Tibial artery (tissue), 4 donors: ENCODE measurements at regions not wholly inside any gene's neighbourhood (a gene's known extent, or its start where the extent isn't known, plus 50 kb on each side); places are given as distances from the start of the nearest gene placed in this dataset.

Experiments used
- DNase-seq, 2 donors: peaks; one replicate each; pipeline ENCODE4 v3.0.0-alpha.2; 2019
- H3K27ac ChIP-seq, 2 donors: fragments of 200-600 bp; sonication (generic) in 1 of 2; 1 replicate in 1 of 2; 2 replicates in 1 of 2; pipeline ENCODE4 v1.5.1; 2018 to 2019; ENCODE audit warnings: mild to moderate bottlenecking in 1 of 2
- H3K27me3 ChIP-seq, 2 donors: fragments of 200-600 bp; sonication (generic) in 1 of 2; one replicate each; pipeline versions ENCODE4 v1.5.1 to v1.6.0; 2016 to 2019
- H3K36me3 ChIP-seq, 3 donors: fragments of 200-600 bp; sonication (generic) in 2 of 3; one replicate each; pipeline ENCODE4 v1.5.1; 2016 to 2019; ENCODE audit warnings: mild to moderate bottlenecking in 2 of 3
- H3K4me1 ChIP-seq, 4 donors: fragments of 200-600 bp; sonication (generic) in 2 of 4; 1 replicate in 3 of 4; 2 replicates in 1 of 4; pipeline ENCODE4 v1.5.1; 2016 to 2019
- H3K4me3 ChIP-seq, 2 donors: fragments of 200-600 bp; sonication (generic) in 1 of 2; 1 replicate in 1 of 2; 2 replicates in 1 of 2; pipeline ENCODE4 v1.5.1; 2018 to 2019; ENCODE audit warnings: mild to moderate bottlenecking in 2 of 2
- H3K9me3 ChIP-seq, 3 donors: fragments of 200-600 bp; sonication (generic) in 1 of 3; one replicate each; pipeline ENCODE4 v1.5.1; 2016 to 2019
- intact Hi-C: fragments of 100-400 bp; cut with DNase I; formaldehyde crosslinking; loops from one replicate; pipeline ENCODE4 v1.15.0; 2023; ENCODE audit warnings: low total_unique reads
- TF ChIP-seq, protein P1 (sequence below), 2 experiments: fragments of 200-600 bp in 1 of 2; fragments of 450-650 bp in 1 of 2; IDR thresholded peaks; one replicate each; pipeline ENCODE4 v1.5.1; 2017 to 2019; ENCODE audit warnings: antibody characterized with exemption in 2 of 2, mild to moderate bottlenecking in 1 of 2, moderate library complexity in 1 of 2

DNA sequence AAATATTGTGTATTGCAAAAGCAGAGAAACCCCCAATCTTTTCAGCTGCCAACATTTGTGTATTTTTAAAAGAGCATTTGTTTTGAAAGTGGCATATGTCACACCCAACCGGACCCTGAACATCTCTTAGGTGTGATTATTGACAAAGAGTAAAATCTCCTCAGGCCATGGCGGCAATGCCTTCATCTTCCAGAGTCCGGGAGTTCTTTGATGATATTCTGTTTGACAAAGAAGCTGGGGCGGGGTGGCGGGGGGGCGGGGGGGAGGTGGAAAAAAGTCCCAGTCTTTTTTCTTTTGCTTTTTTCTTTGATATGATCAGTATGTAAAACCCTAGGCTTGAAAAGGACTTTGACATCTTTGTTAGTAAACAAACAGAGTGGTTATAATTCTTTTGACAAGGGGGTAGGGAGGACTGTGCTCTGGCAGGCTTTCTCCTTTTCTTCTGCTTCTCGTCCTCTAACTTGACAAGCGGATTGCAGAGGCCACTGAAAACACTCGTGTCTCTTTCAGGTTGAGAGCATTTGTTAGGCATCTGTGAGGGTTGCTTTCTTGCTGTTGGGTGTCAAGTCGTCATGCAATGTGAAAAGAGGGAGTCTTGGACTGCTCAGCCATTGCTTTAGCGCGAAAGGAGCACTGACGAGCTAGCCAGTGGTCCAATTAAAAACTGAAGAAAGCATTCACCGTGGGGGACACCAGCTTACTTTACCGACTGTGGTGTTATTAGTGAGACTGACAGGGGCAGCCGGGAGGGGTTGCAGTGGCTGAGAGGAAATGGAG lies 243.2 kb downstream of the NSUN3 start:
- Histone ChIP-seq H3K36me3 (no peaks in the 10 kb centered on the region), H3K4me1 (peaks cover 0 to 27% (median 23%) of the 10 kb centered on the region in 4 donors), H3K4me3 (no peak overlapping the region), H3K27me3 (no peaks in the 10 kb centered on the region), H3K27ac (no peak overlapping the region), H3K9me3 (no peaks in the 10 kb centered on the region)
- TF ChIP-seq, protein P1, sequence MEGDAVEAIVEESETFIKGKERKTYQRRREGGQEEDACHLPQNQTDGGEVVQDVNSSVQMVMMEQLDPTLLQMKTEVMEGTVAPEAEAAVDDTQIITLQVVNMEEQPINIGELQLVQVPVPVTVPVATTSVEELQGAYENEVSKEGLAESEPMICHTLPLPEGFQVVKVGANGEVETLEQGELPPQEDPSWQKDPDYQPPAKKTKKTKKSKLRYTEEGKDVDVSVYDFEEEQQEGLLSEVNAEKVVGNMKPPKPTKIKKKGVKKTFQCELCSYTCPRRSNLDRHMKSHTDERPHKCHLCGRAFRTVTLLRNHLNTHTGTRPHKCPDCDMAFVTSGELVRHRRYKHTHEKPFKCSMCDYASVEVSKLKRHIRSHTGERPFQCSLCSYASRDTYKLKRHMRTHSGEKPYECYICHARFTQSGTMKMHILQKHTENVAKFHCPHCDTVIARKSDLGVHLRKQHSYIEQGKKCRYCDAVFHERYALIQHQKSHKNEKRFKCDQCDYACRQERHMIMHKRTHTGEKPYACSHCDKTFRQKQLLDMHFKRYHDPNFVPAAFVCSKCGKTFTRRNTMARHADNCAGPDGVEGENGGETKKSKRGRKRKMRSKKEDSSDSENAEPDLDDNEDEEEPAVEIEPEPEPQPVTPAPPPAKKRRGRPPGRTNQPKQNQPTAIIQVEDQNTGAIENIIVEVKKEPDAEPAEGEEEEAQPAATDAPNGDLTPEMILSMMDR (IDR thresholded peaks at IDR 0.05): no peak
- no peak for DNase-seq
- intact Hi-C loops: no loop called here

DNA sequence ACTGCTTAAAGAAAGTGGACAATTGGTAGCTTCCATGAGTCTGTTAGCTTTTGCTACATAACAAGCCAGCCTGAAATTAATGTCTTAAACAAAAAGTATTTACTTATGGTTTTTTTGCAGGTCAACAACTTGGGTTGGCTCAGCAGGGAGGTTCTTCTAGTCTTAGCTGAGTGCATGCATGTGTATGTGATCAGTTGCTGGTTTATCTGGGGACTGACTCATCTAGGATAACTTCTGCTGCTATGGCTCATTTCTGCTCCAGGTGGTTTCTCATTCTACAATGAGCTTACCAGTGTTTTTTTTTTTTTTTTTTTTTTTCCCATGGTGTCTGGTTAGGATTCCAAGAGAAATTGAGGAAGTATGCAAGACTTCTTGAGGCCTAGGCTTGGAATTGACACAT lies 244.7 kb downstream of the NSUN3 start:
- intact Hi-C loops: no loop called here
- no peak overlapping the region for H3K27ac ChIP-seq
- H3K4me3 ChIP-seq: no peak overlapping the region
- no peak for DNase-seq
- H3K36me3 ChIP-seq: no peaks in the 10 kb centered on the region
- H3K9me3 ChIP-seq: no peaks in the 10 kb centered on the region
- peaks cover 0 to 27% (median 23%) of the 10 kb centered on the region in 4 donors for H3K4me1 ChIP-seq
- no peaks in the 10 kb centered on the region for H3K27me3 ChIP-seq
- TF ChIP-seq, protein P1 (IDR thresholded peaks at IDR 0.05): no peak

GRCh38 chr3:94308767-94309166 lies 245.9 kb downstream of the NSUN3 start:
- H3K27me3 ChIP-seq: no peaks in the 10 kb centered on the region
- H3K27ac ChIP-seq: no peak overlapping the region
- H3K4me3 ChIP-seq: no peak overlapping the region
- TF ChIP-seq, protein P1 (IDR thresholded peaks at IDR 0.05): no peak
- no peaks in the 10 kb centered on the region for H3K36me3 ChIP-seq
- DNase-seq: no peak
- peaks cover 0 to 19% (median 18%) of the 10 kb centered on the region in 4 donors for H3K4me1 ChIP-seq
- H3K9me3 ChIP-seq: no peaks in the 10 kb centered on the region
- intact Hi-C loops: no loop called here

GRCh38 chr3:94310341-94311135 lies 247.7 kb downstream of the NSUN3 start:
- Histone ChIP-seq H3K4me3 (no peak overlapping the region), H3K27me3 (no peaks in the 10 kb centered on the region), H3K4me1 (peaks cover 0 to 1% (median under 1%) of the 10 kb centered on the region in 4 donors), H3K36me3 (no peaks in the 10 kb centered on the region), H3K27ac (no peak overlapping the region), H3K9me3 (no peaks in the 10 kb centered on the region)
- TF ChIP-seq, protein P1 (IDR thresholded peaks at IDR 0.05): no peak
- intact Hi-C loops: no loop called here
- no peak for DNase-seq

DNA sequence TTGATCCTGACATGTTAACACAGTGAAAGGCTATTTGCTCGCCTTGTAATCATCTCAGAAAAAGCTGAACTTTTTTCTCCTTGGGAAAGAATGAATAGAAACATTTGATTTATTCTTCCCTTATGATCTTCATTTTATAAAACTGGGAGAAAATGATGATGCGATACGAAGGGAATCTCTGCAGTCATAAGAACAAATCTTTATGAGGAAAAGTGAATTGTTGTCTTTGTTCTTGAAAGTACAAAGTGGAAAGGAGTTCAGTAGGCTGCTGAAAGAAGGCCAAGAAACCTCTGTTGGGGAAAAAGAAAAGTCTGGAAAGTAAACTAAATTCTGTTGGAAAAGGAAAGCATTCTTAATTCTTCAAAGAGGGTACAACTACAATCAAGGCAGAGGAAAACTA lies 248.8 kb downstream of the NSUN3 start:
- DNase-seq: no peak
- TF ChIP-seq, protein P1 (IDR thresholded peaks at IDR 0.05): no peak
- H3K27ac ChIP-seq: no peak overlapping the region
- no peaks in the 10 kb centered on the region for H3K4me1 ChIP-seq
- H3K4me3 ChIP-seq: no peak overlapping the region
- no peaks in the 10 kb centered on the region for H3K36me3 ChIP-seq
- intact Hi-C loops: no loop called here
- no peaks in the 10 kb centered on the region for H3K9me3 ChIP-seq
- H3K27me3 ChIP-seq: no peaks in the 10 kb centered on the region
